Skeletal muscle tissue (tissue), 3 donors: ENCODE measurements at regions not wholly inside any gene's neighbourhood (a gene's known extent, or its start where the extent isn't known, plus 50 kb on each side); places are given as distances from the start of the nearest gene placed in this dataset.

Experiments used
- H3K27ac ChIP-seq: one replicate; pipeline ENCODE4 v1.7.0; 2013; ENCODE audit warnings: mild to moderate bottlenecking, low read depth, low read length, inconsistent platforms
- H3K27me3 ChIP-seq, 3 donors: one replicate each; pipeline ENCODE4 v1.7.0; 2013; ENCODE audit warnings: low read length in 3 of 3; ENCODE audit not compliant: control insufficient read depth in 3 of 3, insufficient read depth in 3 of 3
- H3K36me3 ChIP-seq, 3 donors: one replicate each; pipeline ENCODE4 v1.7.0; 2013; ENCODE audit warnings: low read length in 3 of 3; ENCODE audit not compliant: control insufficient read depth in 3 of 3, insufficient read depth in 3 of 3
- H3K4me1 ChIP-seq, 3 donors: one replicate each; pipeline ENCODE4 v1.7.0; 2013; ENCODE audit warnings: low read length in 3 of 3, mild to moderate bottlenecking in 3 of 3; ENCODE audit not compliant: control insufficient read depth in 3 of 3, insufficient read depth in 3 of 3
- H3K4me3 ChIP-seq, 3 donors: one replicate each; pipeline ENCODE4 v1.7.0; 2013; ENCODE audit warnings: low read length in 3 of 3
- H3K9ac ChIP-seq, 3 donors: one replicate each; pipeline ENCODE4 v1.7.0; 2013; ENCODE audit warnings: low read length in 3 of 3, mild to moderate bottlenecking in 3 of 3, moderate library complexity in 2 of 3, low read depth in 1 of 3
- H3K9me3 ChIP-seq, 3 donors: one replicate each; pipeline ENCODE4 v1.7.0; 2013; ENCODE audit warnings: low read length in 3 of 3; ENCODE audit not compliant: control insufficient read depth in 3 of 3
- donor health status: Osteomylitis.

- Histone ChIP-seq H3K9ac (no peak overlapping the region), H3K4me1 (no peaks in the 10 kb centered on the region), H3K27me3 (no peaks in the 10 kb centered on the region), H3K4me3 (no peak overlapping the region), H3K9me3 (peaks cover 0 to 3% (median 0%) of the 10 kb centered on the region in 3 donors), H3K27ac (no peak overlapping the region), H3K36me3 (no peaks in the 10 kb centered on the region)
Measured at GRCh38 chr2:156671706-156672361, 235.7 kb downstream of the GPD2 start.

- Histone ChIP-seq H3K27ac (no peak overlapping the region), H3K4me3 (no peak overlapping the region), H3K27me3 (no peaks in the 10 kb centered on the region), H3K9me3 (peaks cover 0 to 3% (median 0%) of the 10 kb centered on the region in 3 donors), H3K36me3 (no peaks in the 10 kb centered on the region), H3K9ac (no peak overlapping the region), H3K4me1 (no peaks in the 10 kb centered on the region)
Measured at GRCh38 chr2:156672556-156673332, 236.6 kb downstream of the GPD2 start.

- H3K27me3 ChIP-seq, result no peaks in the 10 kb centered on the region
- no peaks in the 10 kb centered on the region for H3K36me3 ChIP-seq
- no peak overlapping the region for H3K27ac ChIP-seq
- no peak overlapping the region for H3K4me3 ChIP-seq
- no peaks in the 10 kb centered on the region for H3K9me3 ChIP-seq
- H3K9ac ChIP-seq, result no peak overlapping the region
- H3K4me1 ChIP-seq, result no peaks in the 10 kb centered on the region
Measured at GRCh38 chr2:156673333-156673615, 237.1 kb downstream of the GPD2 start.

DNA sequence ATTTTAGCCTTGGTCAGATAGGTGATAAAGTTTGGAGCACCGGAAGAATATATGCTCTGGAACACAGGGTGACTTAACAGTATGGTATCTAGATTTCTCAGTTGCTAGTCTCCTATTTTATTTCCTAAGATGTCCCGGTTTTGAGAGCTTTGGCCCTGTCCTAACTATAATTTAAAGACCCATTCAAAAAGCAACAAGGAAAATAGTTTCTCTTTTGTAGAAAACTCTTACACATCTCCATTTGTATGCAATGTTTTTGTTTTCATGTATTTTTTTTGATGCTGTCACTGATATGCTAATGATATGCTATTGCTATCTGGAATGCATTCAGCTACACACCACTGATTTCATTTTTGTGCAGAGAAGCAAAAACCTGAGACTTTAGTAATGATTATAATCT is 237.8 kb downstream of the GPD2 start:
- H3K27ac ChIP-seq, result no peak overlapping the region
- no peaks in the 10 kb centered on the region for H3K9me3 ChIP-seq
- no peak overlapping the region for H3K4me3 ChIP-seq
- no peaks in the 10 kb centered on the region for H3K27me3 ChIP-seq
- H3K36me3 ChIP-seq, result no peaks in the 10 kb centered on the region
- H3K9ac ChIP-seq, result no peak overlapping the region
- no peaks in the 10 kb centered on the region for H3K4me1 ChIP-seq

- Histone ChIP-seq H3K36me3 (no peaks in the 10 kb centered on the region), H3K4me3 (no peak overlapping the region), H3K9me3 (no peaks in the 10 kb centered on the region), H3K27me3 (no peaks in the 10 kb centered on the region), H3K9ac (no peak overlapping the region), H3K4me1 (no peaks in the 10 kb centered on the region), H3K27ac (no peak overlapping the region)
Measured at GRCh38 chr2:156675896-156676295, 239.7 kb downstream of the GPD2 start.

DNA sequence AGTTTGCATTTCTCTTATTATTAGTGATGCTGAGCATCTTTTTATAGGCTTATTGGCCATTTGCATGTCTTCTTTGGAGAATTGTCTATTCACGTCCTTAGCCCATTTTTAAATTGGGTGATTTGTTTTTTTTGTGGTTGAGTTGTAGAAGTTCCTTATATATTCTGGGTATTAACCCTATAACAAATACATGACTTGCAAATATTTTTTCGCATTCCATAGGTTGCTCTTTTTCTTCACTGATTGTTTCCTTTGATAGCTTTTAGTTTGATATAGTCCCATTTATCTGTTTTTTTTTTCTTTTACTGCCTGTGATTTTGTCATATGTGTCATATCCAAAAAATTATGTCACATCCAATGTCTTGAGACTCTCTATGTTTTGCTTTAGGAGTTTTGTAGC is 243.6 kb downstream of the GPD2 start:
- Histone ChIP-seq H3K36me3 (no peaks in the 10 kb centered on the region), H3K4me1 (no peaks in the 10 kb centered on the region), H3K27me3 (no peaks in the 10 kb centered on the region), H3K27ac (no peak overlapping the region), H3K9ac (no peak overlapping the region), H3K4me3 (no peak overlapping the region), H3K9me3 (no peaks in the 10 kb centered on the region)

DNA sequence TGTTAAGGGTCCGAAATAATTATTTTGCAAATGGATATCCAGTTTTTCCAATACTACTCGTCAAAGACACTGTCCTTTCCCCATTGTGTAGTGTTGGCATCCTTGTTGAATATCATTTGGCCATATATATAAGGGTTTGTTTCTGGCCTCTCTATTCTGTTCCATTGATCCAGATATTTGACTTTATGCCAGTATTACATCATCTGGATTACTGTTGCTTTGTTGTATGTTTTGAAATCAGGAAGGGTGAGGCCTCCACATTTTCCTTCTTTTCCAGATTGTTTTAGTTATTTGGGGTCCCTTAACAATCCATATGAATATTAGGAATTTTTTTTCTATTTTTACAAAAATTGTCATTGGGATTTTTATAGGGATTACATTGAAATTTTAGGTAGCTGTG is 244.1 kb downstream of the GPD2 start:
- no peaks in the 10 kb centered on the region for H3K4me1 ChIP-seq
- no peaks in the 10 kb centered on the region for H3K36me3 ChIP-seq
- H3K9ac ChIP-seq, result no peak overlapping the region
- H3K27ac ChIP-seq, result no peak overlapping the region
- no peak overlapping the region for H3K4me3 ChIP-seq
- H3K9me3 ChIP-seq, result no peaks in the 10 kb centered on the region
- no peaks in the 10 kb centered on the region for H3K27me3 ChIP-seq

- Histone ChIP-seq H3K4me1 (no peaks in the 10 kb centered on the region), H3K9me3 (no peaks in the 10 kb centered on the region), H3K4me3 (no peak overlapping the region), H3K27ac (no peak overlapping the region), H3K9ac (no peak overlapping the region), H3K36me3 (no peaks in the 10 kb centered on the region), H3K27me3 (no peaks in the 10 kb centered on the region)
Measured at GRCh38 chr2:156687126-156687525, 250.9 kb downstream of the GPD2 start.

DNA sequence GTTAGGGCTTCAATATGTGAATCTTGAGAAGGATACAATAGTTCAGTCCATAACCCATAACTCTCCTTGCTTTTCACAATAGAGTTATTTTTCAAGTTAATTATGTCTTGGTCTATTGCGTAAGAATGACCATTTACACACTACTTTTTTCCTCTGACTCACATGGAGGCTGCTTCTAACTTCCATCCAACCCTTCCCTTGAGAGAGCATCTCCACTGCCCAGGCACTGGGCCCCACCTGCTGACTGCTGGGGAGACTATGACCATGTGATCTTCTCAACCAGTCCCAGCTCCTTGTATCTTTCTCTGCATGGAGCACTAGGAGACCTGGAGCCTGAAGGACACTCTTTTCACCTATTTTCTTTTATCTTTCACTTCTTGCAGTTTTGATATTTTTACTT is 251.5 kb downstream of the GPD2 start:
- H3K9ac ChIP-seq, result no peak overlapping the region

GRCh38 chr2:156689939-156690338 is 253.8 kb downstream of the GPD2 start:
- Histone ChIP-seq H3K27me3 (no peaks in the 10 kb centered on the region), H3K9me3 (no peaks in the 10 kb centered on the region), H3K36me3 (no peaks in the 10 kb centered on the region), H3K4me3 (no peak overlapping the region), H3K27ac (no peak overlapping the region), H3K9ac (no peak overlapping the region), H3K4me1 (no peaks in the 10 kb centered on the region)

More for the DNA sequence above, 251.5 kb downstream of the GPD2 start:
- H3K4me3 ChIP-seq, result no peak overlapping the region
- no peaks in the 10 kb centered on the region for H3K36me3 ChIP-seq
- no peaks in the 10 kb centered on the region for H3K27me3 ChIP-seq
- H3K4me1 ChIP-seq, result no peaks in the 10 kb centered on the region
- H3K27ac ChIP-seq, result no peak overlapping the region
- H3K9me3 ChIP-seq, result no peaks in the 10 kb centered on the region
